ENCODE measurements at regions not wholly inside any gene's neighbourhood (a gene's known extent, or its start where the extent isn't known, plus 50 kb on each side); places are given as distances from the start of the nearest gene placed in this dataset.

- DNase-seq (ENCODE audit: insufficient read length) (no peak), FAIRE-seq (no peak)
- TF ChIP-seq POLR2A (IDR thresholded peaks at IDR 0.05; ENCODE audit: low read depth, low read length) (no peak), POLR2AphosphoS5 (IDR thresholded peaks at IDR 0.05; ENCODE audit: low read depth, low read length) (no peak), TAF1 (IDR thresholded peaks at IDR 0.05; ENCODE audit: borderline replicate concordance, low read depth, low read length) (no peak)
Observed at GRCh38 chr13:44263751-44264620, 109.6 kb upstream of the SERP2 start.

DNA sequence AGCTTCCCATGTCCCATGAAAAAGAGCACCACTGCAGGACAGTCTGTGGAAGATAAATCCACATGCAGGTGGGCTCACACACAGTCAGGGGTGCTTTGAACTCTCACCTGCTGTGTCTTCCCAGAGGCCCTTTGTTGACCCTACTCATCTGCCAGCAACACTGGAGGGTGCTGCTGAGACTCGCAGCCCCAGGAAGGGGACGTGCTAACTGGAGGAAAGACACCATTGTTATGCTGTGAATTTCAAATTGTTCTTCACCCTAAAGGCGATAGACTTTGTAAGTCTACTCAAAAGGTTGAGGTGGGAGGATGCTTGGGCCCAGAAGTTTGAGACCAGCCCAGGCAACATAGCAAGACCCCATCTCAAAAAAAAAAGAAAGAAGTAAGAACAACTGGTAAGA is 107.3 kb upstream of the SERP2 start:
- no peak for TF ChIP-seq POLR2AphosphoS5 (IDR thresholded peaks at IDR 0.05; ENCODE audit: low read depth, low read length)
- TF ChIP-seq TAF1 (IDR thresholded peaks at IDR 0.05; ENCODE audit: borderline replicate concordance, low read depth, low read length): no peak
- no peak for TF ChIP-seq POLR2A (IDR thresholded peaks at IDR 0.05; ENCODE audit: low read depth, low read length)
- FAIRE-seq (no peak), DNase-seq (ENCODE audit: insufficient read length) (no peak)

DNA sequence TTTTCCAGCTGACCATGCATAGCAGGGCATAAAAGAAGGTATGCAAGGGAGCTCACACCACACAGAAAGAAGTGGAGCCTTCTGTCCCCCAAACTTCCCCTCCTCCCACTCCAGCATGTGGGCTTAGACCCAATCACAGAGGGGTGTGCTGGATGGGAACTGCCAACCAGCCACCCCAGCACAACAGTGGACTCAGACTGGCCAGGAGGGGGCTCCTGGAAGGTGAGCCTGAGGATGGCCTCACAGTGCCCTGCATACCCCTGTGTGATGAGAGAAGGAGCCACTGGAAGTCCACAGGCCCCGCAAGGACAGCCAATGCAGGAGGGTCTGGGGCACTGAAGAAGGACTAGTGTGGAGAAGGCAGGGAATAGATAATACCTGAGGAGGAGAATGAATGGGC is 106.9 kb upstream of the SERP2 start:
- FAIRE-seq (no peak), DNase-seq (ENCODE audit: insufficient read length) (no peak)
- no peak for TF ChIP-seq POLR2AphosphoS5 (IDR thresholded peaks at IDR 0.05; ENCODE audit: low read depth, low read length)
- TF ChIP-seq TAF1 (IDR thresholded peaks at IDR 0.05; ENCODE audit: borderline replicate concordance, low read depth, low read length): no peak
- TF ChIP-seq POLR2A (IDR thresholded peaks at IDR 0.05; ENCODE audit: low read depth, low read length): no peak

- FAIRE-seq (no peak), DNase-seq (ENCODE audit: insufficient read length) (no peak)
- no peak for TF ChIP-seq POLR2AphosphoS5 (IDR thresholded peaks at IDR 0.05; ENCODE audit: low read depth, low read length)
- TF ChIP-seq POLR2A (IDR thresholded peaks at IDR 0.05; ENCODE audit: low read depth, low read length): no peak
- no peak for TF ChIP-seq TAF1 (IDR thresholded peaks at IDR 0.05; ENCODE audit: borderline replicate concordance, low read depth, low read length)
Observed at GRCh38 chr13:44267203-44267602, 106.4 kb upstream of the SERP2 start.

- FAIRE-seq (no peak), DNase-seq (ENCODE audit: insufficient read length) (no peak)
- no peak for TF ChIP-seq POLR2AphosphoS5 (IDR thresholded peaks at IDR 0.05; ENCODE audit: low read depth, low read length)
- TF ChIP-seq POLR2A (IDR thresholded peaks at IDR 0.05; ENCODE audit: low read depth, low read length): no peak
- TF ChIP-seq TAF1 (IDR thresholded peaks at IDR 0.05; ENCODE audit: borderline replicate concordance, low read depth, low read length): no peak
Observed at GRCh38 chr13:44267980-44268379, 105.6 kb upstream of the SERP2 start.

DNA sequence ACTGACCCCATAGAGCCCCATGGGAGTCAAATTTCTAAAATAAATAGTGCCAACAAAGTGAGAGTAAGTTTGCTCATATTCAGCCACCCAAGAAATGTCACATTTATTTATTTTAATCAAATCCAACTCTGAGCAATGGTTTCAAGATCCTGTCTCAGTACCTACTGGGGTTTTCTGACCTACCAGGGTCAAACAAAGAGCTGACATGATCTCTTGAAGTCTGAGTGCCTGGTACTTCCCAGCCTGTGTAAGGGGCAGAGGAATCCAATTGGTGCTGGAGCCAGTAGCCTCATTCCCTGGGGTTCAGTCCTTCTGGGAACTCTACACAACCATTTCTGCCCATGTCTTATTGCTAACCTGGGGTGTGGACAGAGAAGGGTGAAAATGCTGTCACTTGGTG is 104.6 kb upstream of the SERP2 start:
- no peak for DNase-seq (ENCODE audit: insufficient read length)
- no peak for FAIRE-seq
- TF ChIP-seq POLR2AphosphoS5 (IDR thresholded peaks at IDR 0.05; ENCODE audit: low read depth, low read length) (no peak), POLR2A (IDR thresholded peaks at IDR 0.05; ENCODE audit: low read depth, low read length) (no peak), TAF1 (IDR thresholded peaks at IDR 0.05; ENCODE audit: borderline replicate concordance, low read depth, low read length) (no peak)

DNA sequence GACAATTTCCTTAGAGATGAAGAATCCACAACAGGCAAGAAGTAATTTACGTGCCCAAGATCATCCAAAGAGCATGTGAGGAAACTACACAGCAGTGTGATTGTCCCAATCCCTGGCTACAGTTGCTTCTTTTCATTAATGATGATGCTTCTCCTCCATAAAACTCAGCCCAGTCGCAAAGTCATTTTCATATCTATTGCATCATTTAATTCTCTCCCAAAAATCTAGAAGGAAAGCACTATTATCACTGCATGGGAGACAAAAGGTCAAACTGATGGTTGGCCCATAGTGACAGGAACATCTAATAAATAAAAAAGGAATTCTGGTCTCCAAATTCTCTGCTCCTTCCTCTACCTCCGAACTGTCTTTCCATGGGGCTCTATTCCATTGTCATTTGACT is 103.5 kb upstream of the SERP2 start:
- FAIRE-seq: no peak
- TF ChIP-seq POLR2AphosphoS5 (IDR thresholded peaks at IDR 0.05; ENCODE audit: low read depth, low read length): no peak
- DNase-seq (ENCODE audit: insufficient read length): no peak

DNA sequence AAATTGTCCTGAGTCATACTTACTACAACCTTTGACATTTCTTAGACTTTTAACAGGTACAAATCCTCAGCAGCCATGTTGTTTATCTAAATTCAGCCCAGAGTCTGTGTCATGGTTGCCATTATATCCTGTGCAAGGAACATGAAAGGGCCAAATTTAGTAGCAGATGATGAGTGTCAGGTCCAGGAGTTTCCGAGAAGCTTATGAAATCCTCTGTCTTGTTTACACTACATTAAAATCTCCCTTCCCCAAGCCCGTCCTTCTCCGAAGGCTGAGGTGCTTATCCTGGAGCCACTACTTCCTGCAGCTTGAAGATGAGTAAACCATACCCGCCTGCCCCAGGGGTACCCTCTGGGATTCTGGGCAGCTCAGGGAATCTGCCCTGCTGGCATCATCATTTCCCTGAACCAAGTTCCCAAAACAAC is 102.6 kb upstream of the SERP2 start:
- FAIRE-seq (no peak), DNase-seq (ENCODE audit: insufficient read length) (no peak)
- no peak for TF ChIP-seq POLR2AphosphoS5 (IDR thresholded peaks at IDR 0.05; ENCODE audit: low read depth, low read length)
- TF ChIP-seq TAF1 (IDR thresholded peaks at IDR 0.05; ENCODE audit: borderline replicate concordance, low read depth, low read length): no peak
- TF ChIP-seq POLR2A (IDR thresholded peaks at IDR 0.05; ENCODE audit: low read depth, low read length): no peak

DNA sequence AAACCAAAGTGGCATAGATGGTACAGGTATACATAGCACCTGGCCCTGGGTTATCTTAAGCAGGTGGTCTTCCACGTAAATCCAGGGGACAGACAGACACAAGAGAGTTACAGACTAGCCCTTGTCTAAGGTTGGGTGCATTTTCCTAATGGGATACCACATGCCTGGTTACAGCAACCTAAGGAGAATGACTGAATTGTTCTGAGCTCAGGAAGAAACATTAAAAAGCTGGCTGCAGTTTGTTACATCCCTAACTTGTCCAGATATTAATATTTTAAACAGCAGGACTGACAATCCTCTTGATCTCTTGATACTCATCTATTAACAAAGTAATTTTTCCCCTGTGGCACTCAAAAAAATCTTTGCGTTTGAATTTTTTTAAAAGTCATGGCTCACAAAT is 102.2 kb upstream of the SERP2 start:
- DNase-seq (ENCODE audit: insufficient read length) (no peak), FAIRE-seq (no peak)
- no peak for TF ChIP-seq TAF1 (IDR thresholded peaks at IDR 0.05; ENCODE audit: borderline replicate concordance, low read depth, low read length)
- no peak for TF ChIP-seq POLR2A (IDR thresholded peaks at IDR 0.05; ENCODE audit: low read depth, low read length)
- TF ChIP-seq POLR2AphosphoS5 (IDR thresholded peaks at IDR 0.05; ENCODE audit: low read depth, low read length): no peak

GRCh38 chr13:44271915-44272341 is 101.7 kb upstream of the SERP2 start:
- no peak for DNase-seq (ENCODE audit: insufficient read length)
- TF ChIP-seq POLR2A (IDR thresholded peaks at IDR 0.05; ENCODE audit: low read depth, low read length): no peak
- TF ChIP-seq TAF1 (IDR thresholded peaks at IDR 0.05; ENCODE audit: borderline replicate concordance, low read depth, low read length): no peak
- TF ChIP-seq POLR2AphosphoS5 (IDR thresholded peaks at IDR 0.05; ENCODE audit: low read depth, low read length): no peak

GRCh38 chr13:44272692-44273091 is 100.9 kb upstream of the SERP2 start:
- FAIRE-seq: no peak
- no peak for DNase-seq (ENCODE audit: insufficient read length)

More at GRCh38 chr13:44271915-44272341, 101.7 kb upstream of the SERP2 start:
- no peak for FAIRE-seq

GRCh38 chr13:44273216-44273615 is 100.4 kb upstream of the SERP2 start:
- TF ChIP-seq POLR2AphosphoS5 (IDR thresholded peaks at IDR 0.05; ENCODE audit: low read depth, low read length) (no peak), POLR2A (IDR thresholded peaks at IDR 0.05; ENCODE audit: low read depth, low read length) (no peak), TAF1 (IDR thresholded peaks at IDR 0.05; ENCODE audit: borderline replicate concordance, low read depth, low read length) (no peak)
- no peak for FAIRE-seq
- no peak for DNase-seq (ENCODE audit: insufficient read length)

More at GRCh38 chr13:44272692-44273091, 100.9 kb upstream of the SERP2 start:
- TF ChIP-seq POLR2A (IDR thresholded peaks at IDR 0.05; ENCODE audit: low read depth, low read length): no peak
- no peak for TF ChIP-seq TAF1 (IDR thresholded peaks at IDR 0.05; ENCODE audit: borderline replicate concordance, low read depth, low read length)
- no peak for TF ChIP-seq POLR2AphosphoS5 (IDR thresholded peaks at IDR 0.05; ENCODE audit: low read depth, low read length)

Data from GM12892 (cell line).